ENCODE measurements at regions not wholly inside any gene's neighbourhood (a gene's known extent, or its start where the extent isn't known, plus 50 kb on each side); places are given as distances from the start of the nearest gene placed in this dataset.

GRCh38 chr5:33254579-33254978 is 186.2 kb upstream of the TARS1 start:
- no peak overlapping the region for H3K27ac ChIP-seq
- no peak for DNase-seq (ENCODE audit: low read depth in 1 of 2, low spot score in 1 of 2)
- no peaks in the 10 kb centered on the region for H3K4me1 ChIP-seq (ENCODE audit: low read depth)
- H3K9me3 ChIP-seq (ENCODE audit: low read depth): no peaks in the 10 kb centered on the region
- H3K27me3 ChIP-seq: no peaks in the 10 kb centered on the region
- no peak for TF ChIP-seq CTCF (IDR thresholded peaks at IDR 0.05; ENCODE audit: low read depth, low read length)
- H3K4me3 ChIP-seq: no peak overlapping the region
- H3K36me3 ChIP-seq: no peaks in the 10 kb centered on the region

GRCh38 chr5:33257807-33258429 is 182.8 kb upstream of the TARS1 start:
- H3K4me3 ChIP-seq: no peak overlapping the region
- H3K4me1 ChIP-seq (ENCODE audit: low read depth): no peaks in the 10 kb centered on the region
- H3K9me3 ChIP-seq (ENCODE audit: low read depth): no peaks in the 10 kb centered on the region
- TF ChIP-seq CTCF (IDR thresholded peaks at IDR 0.05; ENCODE audit: low read depth, low read length): no peak
- peak in 1 of 2 donors; percentile 79 for DNase-seq (ENCODE audit: low read depth in 1 of 2, low spot score in 1 of 2)
- no peaks in the 10 kb centered on the region for H3K36me3 ChIP-seq
- H3K27ac ChIP-seq: no peak overlapping the region
- no peaks in the 10 kb centered on the region for H3K27me3 ChIP-seq

- no peaks in the 10 kb centered on the region for H3K9me3 ChIP-seq (ENCODE audit: low read depth)
- no peak overlapping the region for H3K27ac ChIP-seq
- H3K4me3 ChIP-seq: no peak overlapping the region
- TF ChIP-seq CTCF (IDR thresholded peaks at IDR 0.05; ENCODE audit: low read depth, low read length): no peak
- H3K4me1 ChIP-seq (ENCODE audit: low read depth): no peaks in the 10 kb centered on the region
- no peaks in the 10 kb centered on the region for H3K27me3 ChIP-seq
- no peak for DNase-seq (ENCODE audit: low read depth in 1 of 2, low spot score in 1 of 2)
- H3K36me3 ChIP-seq: no peaks in the 10 kb centered on the region
These were observed 182.2 kb upstream of the TARS1 start for GRCh38 chr5:33258553-33258952.

- Histone ChIP-seq H3K27me3 (no peaks in the 10 kb centered on the region), H3K36me3 (no peaks in the 10 kb centered on the region), H3K4me3 (no peak overlapping the region), H3K9me3 (ENCODE audit: low read depth) (no peaks in the 10 kb centered on the region), H3K27ac (no peak overlapping the region), H3K4me1 (ENCODE audit: low read depth) (no peaks in the 10 kb centered on the region)
- no peak for TF ChIP-seq CTCF (IDR thresholded peaks at IDR 0.05; ENCODE audit: low read depth, low read length)
- DNase-seq (ENCODE audit: low read depth in 1 of 2, low spot score in 1 of 2): peak in 1 of 2 donors; percentile 15
These were observed 180.7 kb upstream of the TARS1 start for GRCh38 chr5:33260098-33260497.

DNA sequence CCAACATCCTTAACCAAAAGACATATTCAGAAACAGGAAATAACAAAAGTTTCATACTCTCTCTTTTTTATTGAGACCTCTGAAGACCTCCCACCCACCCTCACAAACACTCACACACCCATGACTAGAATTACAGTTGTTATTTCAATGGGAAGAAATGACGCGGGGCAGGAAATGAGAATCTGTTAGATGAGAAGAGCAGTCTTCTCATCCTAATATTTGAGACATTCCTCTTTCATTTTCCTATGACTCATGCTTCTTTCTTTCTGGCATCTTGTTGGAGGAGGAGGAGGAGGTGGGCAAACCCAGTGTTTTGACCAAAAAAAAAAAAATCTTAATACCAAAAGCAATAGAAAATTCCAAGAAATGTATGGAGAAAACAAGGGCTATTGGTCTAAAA is 179.5 kb upstream of the TARS1 start:
- Histone ChIP-seq H3K9me3 (ENCODE audit: low read depth) (no peaks in the 10 kb centered on the region), H3K4me3 (no peak overlapping the region), H3K27me3 (no peaks in the 10 kb centered on the region), H3K4me1 (ENCODE audit: low read depth) (no peaks in the 10 kb centered on the region), H3K27ac (no peak overlapping the region), H3K36me3 (no peaks in the 10 kb centered on the region)
- peak in 1 of 2 donors; percentile 54 for DNase-seq (ENCODE audit: low read depth in 1 of 2, low spot score in 1 of 2)
- no peak for TF ChIP-seq CTCF (IDR thresholded peaks at IDR 0.05; ENCODE audit: low read depth, low read length)
